LoVo (cell line): ENCODE measurements at regions not wholly inside any gene's neighbourhood (a gene's known extent, or its start where the extent isn't known, plus 50 kb on each side); places are given as distances from the start of the nearest gene placed in this dataset.

Experiments
- DNase-seq: peaks from one replicate; pipeline ENCODE4 v3.0.0-alpha.2; 2016; ENCODE audit warnings: low spot score

GRCh38 chr4:63619771-63620170 is 789.5 kb downstream of the TECRL start:
- DNase-seq = no peak

GRCh38 chr4:63618883-63619718 is 790.1 kb downstream of the TECRL start:
- DNase-seq = no peak

GRCh38 chr4:63607169-63607872 is 801.9 kb downstream of the TECRL start:
- no peak for DNase-seq

GRCh38 chr4:63589796-63590195 is 819.5 kb downstream of the TECRL start:
- no peak for DNase-seq

GRCh38 chr4:63583561-63583960 is 825.7 kb downstream of the TECRL start:
- no peak for DNase-seq

GRCh38 chr4:63583007-63583406 is 826.2 kb downstream of the TECRL start:
- no peak for DNase-seq

GRCh38 chr4:63580796-63581475 is 828.3 kb downstream of the TECRL start:
- DNase-seq = no peak

GRCh38 chr4:63578383-63578782 is 830.9 kb downstream of the TECRL start:
- DNase-seq = no peak

- no peak for DNase-seq
Observed at GRCh38 chr4:63566658-63567057, 842.6 kb downstream of the TECRL start.

- no peak for DNase-seq
Observed at GRCh38 chr4:63563288-63564014, 845.8 kb downstream of the TECRL start.

- DNase-seq = no peak
Observed at GRCh38 chr4:63558709-63559108, 850.5 kb downstream of the TECRL start.

GRCh38 chr4:63556332-63556731 is 852.9 kb downstream of the TECRL start:
- DNase-seq = no peak

GRCh38 chr4:63553123-63553522 is 856.1 kb downstream of the TECRL start:
- DNase-seq = no peak

GRCh38 chr4:63541828-63542227 is 867.4 kb downstream of the TECRL start:
- no peak for DNase-seq

- no peak for DNase-seq
Observed at GRCh38 chr4:63529581-63530337, 879.5 kb downstream of the TECRL start.

GRCh38 chr4:63528256-63528991 is 880.8 kb downstream of the TECRL start:
- DNase-seq = no peak

- DNase-seq = no peak
Observed at GRCh38 chr4:63526251-63526650, 883.0 kb downstream of the TECRL start.

GRCh38 chr4:63524764-63525163 is 884.5 kb downstream of the TECRL start:
- no peak for DNase-seq

- no peak for DNase-seq
Observed at GRCh38 chr4:63505714-63506460, 903.4 kb downstream of the TECRL start.

- no peak for DNase-seq
Observed at GRCh38 chr4:63493265-63493664, 916.0 kb downstream of the TECRL start.
